ENCODE measurements at regions not wholly inside any gene's neighbourhood (a gene's known extent, or its start where the extent isn't known, plus 50 kb on each side); places are given as distances from the start of the nearest gene placed in this dataset.

DNA sequence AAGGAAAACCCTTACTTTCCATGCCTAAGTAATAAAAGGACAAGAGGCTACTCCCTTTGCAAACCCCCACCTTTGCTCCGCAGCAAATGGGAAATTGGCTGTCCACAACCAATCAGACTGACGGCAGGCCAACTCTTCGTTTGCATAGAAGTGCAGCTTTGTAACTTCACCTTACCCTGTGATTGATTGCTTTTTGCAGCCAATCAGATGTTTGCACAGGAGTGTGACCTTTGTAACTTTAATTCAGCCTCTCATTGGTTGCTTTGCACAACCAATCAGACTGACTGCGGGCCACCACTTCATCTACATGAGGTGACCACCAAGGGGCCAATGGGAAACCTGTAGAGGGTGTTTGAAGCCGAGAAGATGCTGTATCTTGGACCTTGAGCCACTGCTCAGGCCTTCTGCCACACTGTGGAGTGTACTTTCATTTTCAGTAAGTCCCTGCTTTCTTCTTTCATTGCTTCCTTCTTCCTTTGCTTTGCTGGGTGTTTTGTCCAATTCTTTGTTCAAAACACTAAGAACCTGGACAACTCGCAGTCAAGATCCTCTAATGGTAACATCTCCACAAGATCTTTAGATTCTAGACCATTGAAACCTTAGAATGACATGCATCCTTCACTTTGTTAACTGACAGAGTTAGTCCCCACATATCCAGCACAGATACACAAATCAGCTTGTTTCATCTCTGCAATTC is 51.3 kb upstream of the FREM1 start:
- TF ChIP-seq, protein P1, sequence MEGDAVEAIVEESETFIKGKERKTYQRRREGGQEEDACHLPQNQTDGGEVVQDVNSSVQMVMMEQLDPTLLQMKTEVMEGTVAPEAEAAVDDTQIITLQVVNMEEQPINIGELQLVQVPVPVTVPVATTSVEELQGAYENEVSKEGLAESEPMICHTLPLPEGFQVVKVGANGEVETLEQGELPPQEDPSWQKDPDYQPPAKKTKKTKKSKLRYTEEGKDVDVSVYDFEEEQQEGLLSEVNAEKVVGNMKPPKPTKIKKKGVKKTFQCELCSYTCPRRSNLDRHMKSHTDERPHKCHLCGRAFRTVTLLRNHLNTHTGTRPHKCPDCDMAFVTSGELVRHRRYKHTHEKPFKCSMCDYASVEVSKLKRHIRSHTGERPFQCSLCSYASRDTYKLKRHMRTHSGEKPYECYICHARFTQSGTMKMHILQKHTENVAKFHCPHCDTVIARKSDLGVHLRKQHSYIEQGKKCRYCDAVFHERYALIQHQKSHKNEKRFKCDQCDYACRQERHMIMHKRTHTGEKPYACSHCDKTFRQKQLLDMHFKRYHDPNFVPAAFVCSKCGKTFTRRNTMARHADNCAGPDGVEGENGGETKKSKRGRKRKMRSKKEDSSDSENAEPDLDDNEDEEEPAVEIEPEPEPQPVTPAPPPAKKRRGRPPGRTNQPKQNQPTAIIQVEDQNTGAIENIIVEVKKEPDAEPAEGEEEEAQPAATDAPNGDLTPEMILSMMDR (conservative IDR thresholded peaks at IDR 0.05 in 1 of 2, IDR thresholded peaks at IDR 0.05 in 1 of 2; ENCODE audit: extremely low read depth in 1 of 2, insufficient read depth in 1 of 2, low read depth in 1 of 2, low read length in 2 of 2) = no peak
- no peak for TF ChIP-seq EZH2 (IDR thresholded peaks at IDR 0.05; ENCODE audit: borderline replicate concordance, low read length)
